ENCODE measurements at regions not wholly inside any gene's neighbourhood (a gene's known extent, or its start where the extent isn't known, plus 50 kb on each side); places are given as distances from the start of the nearest gene placed in this dataset.
A peak's percentile ranks its signal among the peaks of the same experiment; 100 is the strongest.

DNA sequence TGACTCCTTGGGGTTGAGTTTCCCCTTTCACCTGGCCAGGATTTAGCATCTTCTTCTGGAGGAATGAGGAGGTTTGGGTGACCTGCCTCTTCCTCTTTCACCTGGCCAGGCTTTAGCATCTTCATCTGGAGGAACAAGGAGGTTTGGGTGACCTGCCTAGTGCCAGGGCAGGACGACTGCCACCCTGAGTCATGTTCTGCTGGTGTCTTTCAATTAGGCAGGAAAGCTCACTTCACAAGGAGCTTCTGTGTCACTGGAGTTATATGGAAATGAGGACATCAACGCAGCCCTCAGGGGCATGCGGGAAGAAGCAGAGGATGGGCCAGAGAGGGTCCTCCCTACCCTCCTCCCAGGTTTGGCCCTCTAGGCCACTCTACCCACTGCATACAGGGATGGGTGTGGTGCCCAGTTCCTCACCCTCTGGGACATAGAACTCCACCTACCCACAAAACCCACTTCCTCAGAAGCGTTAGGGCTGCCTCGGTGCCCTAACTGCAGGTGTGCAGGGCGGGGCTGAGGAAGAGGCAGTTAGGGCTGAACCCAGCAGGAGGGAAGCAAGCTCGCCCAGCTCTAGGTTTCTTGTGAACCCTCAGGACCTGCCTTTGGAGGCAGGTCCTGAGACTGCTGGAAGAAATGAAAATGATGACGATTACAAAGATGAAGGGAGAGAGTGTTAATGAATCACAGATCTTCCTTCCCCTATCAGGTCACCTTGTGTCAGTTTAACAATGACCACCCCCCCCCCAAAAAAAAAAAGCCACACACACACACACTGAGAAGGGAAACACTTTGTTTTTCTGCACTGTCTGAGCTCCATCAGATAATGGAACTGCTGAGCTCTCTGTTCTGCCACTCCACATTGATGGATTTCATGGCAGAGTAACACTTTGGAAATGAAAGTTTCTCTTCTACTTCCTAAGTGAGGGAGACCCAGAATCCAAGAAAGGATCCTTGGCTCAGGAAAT, 71.0 kb downstream of the ARL4C start:
- Histone ChIP-seq H3K27me3 (ENCODE audit: control insufficient read depth, insufficient read depth, low read length) (no peaks in the 10 kb centered on the region), H3K4me3 (ENCODE audit: low read depth, low read length) (no peak overlapping the region), H3K27ac (ENCODE audit: low read depth, low read length) (no peak overlapping the region), H3K9me3 (ENCODE audit: control insufficient read depth, insufficient read depth, low read length) (no peaks in the 10 kb centered on the region; the same call in 1 of the 2 replicates)
- CTCF ChIA-PET, result interaction anchor here (0.6 kb wide), 1 partner anchor 167 kb away, joined by 3 read pairs; no protein-coding TSS in a partner anchor
- no peak for TF ChIP-seq CTCF (IDR thresholded peaks at IDR 0.05; ENCODE audit: low read depth, low read length)
- POLR2A ChIA-PET, result no interaction called here
- DNase-seq (ENCODE audit: low read depth, low spot score), result no peak

GRCh38 chr2:234423884-234424283, 73.0 kb downstream of the ARL4C start:
- H3K4me3 ChIP-seq (ENCODE audit: low read depth, low read length), result no peak overlapping the region
- TF ChIP-seq CTCF (IDR thresholded peaks at IDR 0.05; ENCODE audit: low read depth, low read length), result no peak
- DNase-seq (ENCODE audit: low read depth, low spot score), result no peak
- H3K9me3 ChIP-seq (ENCODE audit: control insufficient read depth, insufficient read depth, low read length), result no peaks in the 10 kb centered on the region; the same call in 1 of the 2 replicates
- no peak overlapping the region for H3K27ac ChIP-seq (ENCODE audit: low read depth, low read length)
- ChIA-PET CTCF (interaction anchor here (1.2 kb wide), 1 partner anchor 693 kb away, joined by 3 read pairs; no protein-coding TSS in a partner anchor), POLR2A (no interaction called here)
- no peaks in the 10 kb centered on the region for H3K27me3 ChIP-seq (ENCODE audit: control insufficient read depth, insufficient read depth, low read length)

GRCh38 chr2:234422981-234423431, 73.9 kb downstream of the ARL4C start:
- CTCF ChIA-PET, result interaction anchor here (1.2 kb wide), 1 partner anchor 694 kb away, joined by 3 read pairs; no protein-coding TSS in a partner anchor
- no peaks in the 10 kb centered on the region; the same call in 1 of the 2 replicates for H3K9me3 ChIP-seq (ENCODE audit: control insufficient read depth, insufficient read depth, low read length)
- peak overlapping the region; percentile 71 for H3K27ac ChIP-seq (ENCODE audit: low read depth, low read length)
- no peak overlapping the region for H3K4me3 ChIP-seq (ENCODE audit: low read depth, low read length)
- POLR2A ChIA-PET, result interaction anchor here (0.9 to 1.6 kb wide), 5 partner anchors 22 to 164 kb away, joined by 3 to 7 read pairs (median 4); partner anchors contain the start of gene ARL4C
- H3K27me3 ChIP-seq (ENCODE audit: control insufficient read depth, insufficient read depth, low read length), result no peaks in the 10 kb centered on the region
- TF ChIP-seq CTCF (IDR thresholded peaks at IDR 0.05; ENCODE audit: low read depth, low read length), result no peak
- DNase-seq (ENCODE audit: low read depth, low spot score), result no peak

DNA sequence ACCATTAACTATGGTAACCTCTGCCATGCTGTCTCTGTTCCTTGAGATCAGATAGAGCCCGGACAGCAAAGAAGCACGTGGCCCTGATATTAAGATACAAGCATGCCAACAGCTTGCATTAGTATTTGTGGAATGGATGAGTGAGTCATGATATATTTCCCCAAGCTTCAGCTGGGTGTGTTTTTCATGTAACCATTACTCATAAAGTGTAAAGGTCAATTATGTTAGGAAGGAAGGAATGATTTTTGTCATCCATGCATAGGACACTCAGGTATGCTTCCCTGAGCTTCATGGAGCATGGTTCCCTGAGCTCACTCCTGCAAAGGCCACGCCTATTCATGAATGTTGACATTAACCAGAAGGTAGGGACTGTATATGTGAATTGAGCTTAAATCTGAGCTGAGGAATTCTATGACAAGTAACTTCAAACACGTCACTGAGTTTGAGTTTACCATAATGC, 74.6 kb downstream of the ARL4C start:
- Histone ChIP-seq H3K9me3 (ENCODE audit: control insufficient read depth, insufficient read depth, low read length) (no peaks in the 10 kb centered on the region; the same call in 1 of the 2 replicates), H3K27ac (ENCODE audit: low read depth, low read length) (peak overlapping the region; percentile 75), H3K4me3 (ENCODE audit: low read depth, low read length) (no peak overlapping the region), H3K27me3 (ENCODE audit: control insufficient read depth, insufficient read depth, low read length) (no peaks in the 10 kb centered on the region)
- POLR2A ChIA-PET, result interaction anchor here (0.5 to 1.6 kb wide), 9 partner anchors 22 to 219 kb away, joined by 3 to 7 read pairs (median 3); partner anchors contain the start of gene ARL4C
- DNase-seq (ENCODE audit: low read depth, low spot score), result peak; percentile 76
- TF ChIP-seq CTCF (IDR thresholded peaks at IDR 0.05; ENCODE audit: low read depth, low read length), result no peak
- CTCF ChIA-PET, result interaction anchor here (0.8 kb wide), 1 partner anchor 25 kb away, joined by 3 read pairs; no protein-coding TSS in a partner anchor
